ENCODE measurements at regions not wholly inside any gene's neighbourhood (a gene's known extent, or its start where the extent isn't known, plus 50 kb on each side); places are given as distances from the start of the nearest gene placed in this dataset.

DNA sequence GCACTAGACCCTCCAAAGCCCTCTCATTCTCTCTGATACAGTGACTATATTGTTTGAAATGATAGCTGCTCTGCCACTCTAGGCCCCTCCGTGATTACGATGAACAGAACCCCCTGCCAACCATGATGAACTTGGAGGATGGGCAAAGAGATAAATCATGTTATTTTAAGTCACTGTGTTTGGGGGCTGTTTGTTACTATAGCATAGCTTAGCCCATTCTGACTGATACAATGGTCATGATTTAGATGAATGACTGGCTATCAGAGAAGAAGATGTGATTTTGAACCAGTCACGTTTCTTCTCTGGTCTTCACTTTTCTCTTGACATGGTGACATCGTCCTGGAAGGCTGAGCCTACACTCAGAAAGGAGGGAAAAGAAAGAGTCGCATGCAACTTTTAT, 95.4 kb upstream of the HABP2 start:
- TF ChIP-seq, protein P1, sequence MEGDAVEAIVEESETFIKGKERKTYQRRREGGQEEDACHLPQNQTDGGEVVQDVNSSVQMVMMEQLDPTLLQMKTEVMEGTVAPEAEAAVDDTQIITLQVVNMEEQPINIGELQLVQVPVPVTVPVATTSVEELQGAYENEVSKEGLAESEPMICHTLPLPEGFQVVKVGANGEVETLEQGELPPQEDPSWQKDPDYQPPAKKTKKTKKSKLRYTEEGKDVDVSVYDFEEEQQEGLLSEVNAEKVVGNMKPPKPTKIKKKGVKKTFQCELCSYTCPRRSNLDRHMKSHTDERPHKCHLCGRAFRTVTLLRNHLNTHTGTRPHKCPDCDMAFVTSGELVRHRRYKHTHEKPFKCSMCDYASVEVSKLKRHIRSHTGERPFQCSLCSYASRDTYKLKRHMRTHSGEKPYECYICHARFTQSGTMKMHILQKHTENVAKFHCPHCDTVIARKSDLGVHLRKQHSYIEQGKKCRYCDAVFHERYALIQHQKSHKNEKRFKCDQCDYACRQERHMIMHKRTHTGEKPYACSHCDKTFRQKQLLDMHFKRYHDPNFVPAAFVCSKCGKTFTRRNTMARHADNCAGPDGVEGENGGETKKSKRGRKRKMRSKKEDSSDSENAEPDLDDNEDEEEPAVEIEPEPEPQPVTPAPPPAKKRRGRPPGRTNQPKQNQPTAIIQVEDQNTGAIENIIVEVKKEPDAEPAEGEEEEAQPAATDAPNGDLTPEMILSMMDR (conservative IDR thresholded peaks at IDR 0.05): no peak
- TF ChIP-seq ZFX (IDR thresholded peaks at IDR 0.05): no peak

Measured in C4-2B (cell line).